GM21717 (cell line): ENCODE measurements at regions not wholly inside any gene's neighbourhood (a gene's known extent, or its start where the extent isn't known, plus 50 kb on each side); places are given as distances from the start of the nearest gene placed in this dataset.

ENCODE experiments used
- ATAC-seq: cut with Tn5 transposase; IDR thresholded peaks from one replicate; pipeline ENCODE4 v1.9.1; 2021; ENCODE audit warnings: mild to moderate bottlenecking, moderate library complexity; ENCODE audit not compliant: unreplicated experiment

DNA sequence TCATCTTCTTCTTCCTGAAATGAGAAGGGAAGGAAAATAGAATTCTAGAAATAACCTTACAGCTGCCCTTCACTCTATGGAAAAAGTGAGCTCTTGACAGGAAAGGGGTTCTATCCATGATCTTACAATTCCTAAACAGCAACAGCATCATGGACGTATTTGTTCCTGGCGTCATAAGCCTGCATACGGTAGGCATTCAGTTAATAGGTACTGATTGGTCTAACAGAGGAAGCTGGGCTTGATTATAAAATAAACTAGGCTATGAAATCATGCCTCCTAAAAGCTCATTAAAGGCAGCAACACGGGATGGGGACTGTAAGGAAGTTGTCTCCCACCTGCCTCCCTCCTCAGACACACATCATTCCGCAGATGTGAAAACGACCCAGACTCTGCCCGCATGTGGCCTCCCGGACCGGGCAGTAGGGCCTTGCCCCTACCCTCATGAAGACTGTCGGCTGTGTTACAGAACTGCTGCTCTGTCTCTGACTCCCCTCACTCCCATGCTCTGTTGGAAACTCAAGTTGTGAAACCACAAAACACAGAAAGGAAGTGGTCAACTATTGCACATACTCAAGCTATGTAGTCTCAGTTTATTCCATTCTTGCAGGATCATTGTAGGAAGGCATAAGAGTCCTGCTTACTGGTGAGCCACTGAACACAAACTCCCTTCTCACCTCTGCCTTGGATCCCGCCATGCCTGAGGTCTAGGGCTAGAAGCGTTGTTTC, 129.8 kb downstream of the DLEU7 start:
- ATAC-seq: peak; percentile 61

DNA sequence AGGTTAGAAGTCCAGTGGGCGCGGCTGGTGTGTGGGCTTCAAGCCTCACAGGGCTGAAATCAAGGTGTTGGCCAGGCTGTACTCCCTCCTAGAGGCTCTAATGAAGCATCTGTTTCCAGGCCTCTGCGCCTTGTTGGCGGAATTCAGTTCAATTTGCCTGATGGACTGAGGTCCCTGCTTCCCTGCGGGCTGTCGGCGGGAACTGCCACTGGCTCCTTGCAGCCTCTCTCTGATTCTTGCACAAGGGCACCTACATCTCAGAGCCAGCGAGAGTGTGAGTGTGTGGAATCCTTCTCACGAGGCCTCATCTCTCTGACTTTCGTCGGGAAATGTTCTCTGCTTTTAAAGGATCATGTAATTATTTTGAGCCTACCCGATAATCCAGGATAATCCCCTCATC, 128.6 kb downstream of the DLEU7 start:
- no peak for ATAC-seq

DNA sequence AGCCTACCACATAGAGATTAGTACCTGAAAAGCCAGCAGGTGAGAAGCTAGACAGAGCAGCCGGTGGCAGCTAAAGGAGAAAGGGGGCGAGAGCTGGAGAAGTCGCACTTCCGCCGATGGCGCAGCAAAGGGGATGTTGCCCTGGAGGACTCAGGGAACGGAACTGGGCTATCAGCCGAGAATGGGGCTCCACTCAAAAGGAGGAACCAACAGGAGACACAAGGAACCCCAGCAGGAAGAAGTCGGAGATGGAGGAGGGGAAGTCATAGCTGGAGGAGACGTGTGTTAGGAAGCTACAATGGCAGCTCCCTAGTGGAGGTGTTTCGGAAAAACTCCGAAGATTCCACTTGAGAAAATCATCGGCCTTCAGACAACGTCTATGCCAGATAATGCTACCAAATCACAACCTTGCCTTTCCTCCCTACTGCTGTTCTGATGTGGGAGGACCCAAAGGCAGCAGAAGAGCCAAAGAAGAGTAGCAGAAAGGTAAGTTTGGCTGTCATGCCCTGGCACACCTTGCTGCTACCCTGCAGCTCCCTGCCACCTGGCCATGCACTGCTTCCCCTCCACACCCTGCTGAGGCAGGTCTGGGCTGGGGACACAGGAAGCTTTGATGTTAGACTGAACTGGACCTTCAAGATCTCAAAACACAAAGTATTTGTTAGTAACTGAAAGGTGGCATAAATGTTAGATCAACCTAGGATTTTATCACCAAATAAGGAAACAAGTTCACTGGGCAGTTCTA, 127.9 kb downstream of the DLEU7 start:
- ATAC-seq: no peak

DNA sequence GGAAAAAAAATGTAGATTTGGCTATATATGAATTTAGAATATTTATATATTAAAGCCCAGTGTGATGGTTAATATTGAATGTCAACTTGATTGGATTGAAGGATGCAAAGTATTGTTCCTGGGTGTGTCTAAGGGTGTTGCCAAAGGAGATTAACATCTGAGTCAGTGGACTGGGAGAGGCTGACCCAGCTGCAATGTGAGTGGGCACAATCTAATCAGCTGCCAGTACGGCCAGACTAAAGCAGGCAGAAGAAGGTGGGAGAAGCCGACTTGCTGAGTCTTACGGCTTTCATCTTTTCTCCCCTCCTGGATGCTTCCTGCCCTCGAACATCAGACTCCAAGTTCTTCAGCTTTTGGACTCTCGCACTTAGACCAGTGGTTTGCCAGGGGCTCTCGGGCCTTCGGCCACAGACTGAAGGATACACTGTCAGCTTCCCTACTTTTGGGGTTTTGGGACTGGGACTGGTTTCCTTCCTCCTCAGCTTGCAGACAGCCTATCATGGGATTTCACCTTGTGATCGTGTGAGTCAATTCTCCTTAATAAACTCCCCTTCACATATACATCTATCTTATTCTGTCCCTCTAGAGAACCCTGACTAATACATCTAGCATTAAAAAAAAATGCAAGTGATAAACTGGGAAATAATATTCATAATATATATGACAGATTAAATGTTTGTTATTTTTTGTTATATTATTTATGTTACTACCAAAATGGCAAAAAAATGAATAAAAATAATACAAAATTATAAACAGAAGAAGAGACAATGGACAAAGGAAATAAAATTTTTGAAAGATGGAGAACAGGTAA, 122.4 kb downstream of the DLEU7 start:
- ATAC-seq: no peak

DNA sequence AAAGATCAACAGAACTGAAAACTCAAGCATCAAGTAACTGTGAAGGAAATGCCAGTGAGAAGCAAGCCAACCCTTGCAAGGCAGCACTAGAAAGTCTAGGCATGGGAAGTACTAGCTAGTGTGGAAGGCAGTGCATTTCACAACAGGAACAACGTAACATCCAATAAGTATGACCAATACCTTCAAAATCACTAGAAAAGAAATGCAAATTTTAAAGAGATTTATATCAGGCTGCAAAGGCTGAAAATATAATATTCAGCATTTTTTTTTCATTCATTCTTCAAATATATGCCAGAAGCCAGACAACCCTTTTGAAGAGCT, 121.9 kb downstream of the DLEU7 start:
- ATAC-seq: no peak

DNA sequence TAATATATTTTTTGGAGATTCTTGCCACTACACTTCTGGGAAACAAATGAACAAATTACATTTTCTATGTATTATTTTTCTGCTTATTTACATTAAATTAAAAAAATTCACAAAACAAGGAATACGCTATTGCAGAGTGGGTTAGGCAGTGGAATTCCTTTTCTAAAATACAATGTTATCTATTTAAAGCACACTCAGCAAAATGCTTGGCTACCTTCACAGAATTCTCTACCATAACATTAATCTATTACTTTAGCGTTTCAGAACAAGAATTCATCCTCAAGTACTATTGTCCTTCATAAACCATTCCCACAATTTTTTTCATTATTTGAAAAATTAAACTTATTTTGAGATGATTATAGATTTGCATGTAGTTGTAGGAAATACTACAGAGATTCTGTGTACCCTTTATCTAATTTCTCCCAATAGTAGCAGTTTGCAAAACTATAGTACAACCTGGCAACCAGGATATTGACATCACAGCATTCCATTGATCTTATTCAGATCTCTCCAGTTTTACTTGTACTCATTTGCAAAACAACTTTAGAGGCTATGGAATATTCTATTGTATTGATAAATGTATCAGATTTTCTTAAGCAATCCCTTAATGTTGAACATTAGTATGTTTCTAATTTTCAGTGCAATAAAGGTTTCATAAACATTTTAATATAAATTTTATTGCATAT, 120.9 kb downstream of the DLEU7 start:
- ATAC-seq: no peak

DNA sequence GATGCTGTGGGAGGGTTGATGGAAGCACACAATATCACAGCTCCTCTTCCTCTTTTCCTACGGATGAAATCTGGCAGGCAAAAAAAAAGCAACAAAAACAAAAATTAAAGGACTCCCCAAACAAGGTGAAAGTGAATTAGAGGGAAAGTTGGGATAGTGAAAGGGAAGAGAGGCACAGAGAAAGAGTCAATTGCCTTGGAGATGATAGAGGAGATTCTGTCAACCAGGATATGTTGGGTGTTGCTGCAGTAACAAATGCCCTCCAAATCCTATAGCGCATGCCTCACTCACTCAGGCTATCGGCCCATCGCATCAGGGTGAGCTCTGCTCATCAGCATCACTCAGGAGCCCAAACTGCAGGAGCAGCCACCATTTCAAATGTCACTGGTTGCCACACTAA, 119.1 kb downstream of the DLEU7 start:
- no peak for ATAC-seq

DNA sequence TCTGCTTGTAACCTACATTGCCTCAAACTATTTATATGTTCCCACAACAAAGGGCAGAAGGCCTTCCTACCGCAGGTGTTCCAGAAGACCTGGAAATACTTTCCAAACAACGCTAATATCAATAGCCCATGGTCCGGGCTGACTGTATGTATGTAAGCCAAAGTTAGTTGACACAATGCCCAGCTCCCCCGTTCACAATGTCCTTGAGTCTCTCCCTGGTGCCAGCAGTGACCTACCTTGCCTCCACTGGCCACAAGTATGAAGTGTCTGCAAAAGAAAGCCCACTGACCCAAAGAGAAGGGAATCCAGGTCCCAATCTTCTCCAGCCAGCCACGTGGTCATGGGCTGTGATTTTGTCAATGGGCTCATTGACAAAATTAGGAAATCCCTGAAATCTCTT, 118.6 kb downstream of the DLEU7 start:
- ATAC-seq: no peak

DNA sequence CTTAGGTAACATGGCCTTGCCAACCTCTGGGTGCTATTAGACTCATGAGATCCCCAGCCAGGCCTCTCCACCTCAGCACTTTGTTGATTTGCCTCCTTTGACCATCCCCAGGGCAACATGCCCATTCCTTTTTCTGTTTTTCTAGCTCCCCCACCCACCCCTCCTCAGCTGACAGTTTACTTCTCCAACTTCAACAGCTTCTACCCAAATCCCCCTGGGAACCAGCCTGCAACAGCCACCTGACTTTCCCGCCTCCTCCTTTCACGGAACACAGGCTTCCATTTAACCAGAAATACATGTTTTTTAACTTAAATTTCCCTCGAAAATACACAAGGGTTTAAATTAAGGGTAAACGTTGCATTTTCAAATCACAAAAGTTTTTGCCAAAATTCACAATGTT, 117.3 kb downstream of the DLEU7 start:
- no peak for ATAC-seq

DNA sequence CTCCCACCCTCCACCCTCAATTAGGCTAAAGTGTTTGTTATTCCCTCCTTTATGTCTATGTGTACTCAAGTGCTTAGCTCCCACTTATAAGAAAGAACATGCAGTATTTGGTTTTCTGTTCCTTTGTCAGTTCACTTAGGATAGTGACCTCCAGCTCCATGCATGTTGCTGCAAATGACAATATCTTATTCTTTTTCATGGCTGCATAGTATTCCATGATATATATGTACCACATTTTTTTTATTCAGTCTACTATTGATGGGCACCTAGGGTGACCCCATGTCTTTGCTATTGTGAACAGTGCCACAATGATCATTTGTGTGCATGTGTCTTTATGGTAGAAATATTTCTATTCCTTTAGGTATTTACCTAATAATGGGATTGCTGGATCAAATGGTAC, 114.3 kb downstream of the DLEU7 start:
- no peak for ATAC-seq

DNA sequence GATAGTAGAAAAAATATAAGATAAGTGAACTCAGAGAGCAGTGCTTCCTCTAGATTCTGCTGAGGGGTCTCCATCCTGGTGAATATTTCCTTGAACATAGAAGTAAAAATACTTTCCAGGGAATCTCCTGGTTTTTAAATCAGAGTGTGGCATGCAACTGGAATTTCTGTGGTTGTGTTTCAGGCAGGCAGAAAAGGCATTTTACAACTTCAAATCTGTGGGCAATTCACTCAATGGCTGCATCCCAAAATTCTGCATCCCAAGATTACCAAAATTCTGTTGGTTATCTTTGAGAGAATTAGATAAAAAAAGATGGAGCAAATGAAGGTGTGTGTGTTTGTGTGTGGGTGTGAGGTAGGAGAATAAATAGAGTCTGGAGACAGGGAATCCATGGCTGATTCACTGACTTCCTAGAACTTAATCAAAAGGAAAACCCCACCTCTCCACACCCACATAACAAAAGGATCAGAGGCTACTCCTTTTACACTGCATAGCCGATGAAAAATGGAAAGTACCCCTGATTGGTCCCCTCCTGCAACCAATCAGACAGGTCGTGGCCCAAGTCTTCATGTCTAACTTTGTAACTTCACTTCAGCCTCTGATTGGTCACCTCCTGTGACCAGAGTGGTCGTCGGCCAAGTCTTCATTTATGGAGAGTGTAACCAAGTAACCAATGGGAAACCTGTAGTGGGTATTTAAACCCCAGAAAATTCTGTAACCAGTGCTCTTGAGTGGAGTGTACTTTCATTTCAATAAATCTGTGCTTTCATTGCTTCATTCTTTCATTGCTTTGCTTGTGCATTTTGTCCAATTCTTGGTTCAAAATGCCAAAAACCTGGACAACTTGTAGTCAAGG, 112.8 kb downstream of the DLEU7 start:
- ATAC-seq: no peak

DNA sequence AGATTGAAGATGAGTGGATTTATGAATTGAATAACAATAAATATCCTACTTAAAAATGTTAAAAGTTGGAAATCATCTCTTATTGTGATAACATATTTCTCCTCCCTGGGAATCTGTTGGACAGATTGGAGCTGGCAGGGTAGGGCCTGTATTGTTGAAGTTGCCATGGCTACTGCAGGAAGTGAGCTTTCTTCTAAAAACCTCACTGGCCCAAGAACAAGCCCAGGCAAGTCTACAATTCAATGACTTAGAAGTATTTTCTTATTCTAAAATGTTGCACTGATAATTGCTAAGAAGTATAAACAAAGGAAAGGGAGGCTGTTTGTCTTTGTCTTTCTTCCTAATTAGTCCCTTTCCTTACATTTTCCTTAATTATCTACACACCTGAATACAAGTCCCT, 112.1 kb downstream of the DLEU7 start:
- ATAC-seq: no peak

DNA sequence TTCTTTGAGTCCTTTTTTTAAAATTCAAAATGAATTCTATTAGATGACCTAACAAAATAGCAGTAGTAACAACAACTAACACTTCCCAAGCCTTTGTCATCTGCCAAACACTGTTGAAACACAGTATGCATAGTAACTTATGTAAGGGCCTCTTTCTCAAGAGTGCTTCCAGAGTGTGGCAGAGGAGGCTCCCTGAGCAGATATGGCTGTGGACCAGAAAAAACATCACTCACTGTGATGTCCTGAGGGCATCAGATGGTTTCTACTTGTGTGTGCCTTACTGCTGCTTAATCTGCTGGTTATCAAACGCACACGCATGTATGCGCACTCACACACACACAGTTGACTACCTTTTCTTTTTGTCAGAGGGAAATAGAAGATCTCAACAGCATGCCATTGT, 110.8 kb downstream of the DLEU7 start:
- no peak for ATAC-seq

DNA sequence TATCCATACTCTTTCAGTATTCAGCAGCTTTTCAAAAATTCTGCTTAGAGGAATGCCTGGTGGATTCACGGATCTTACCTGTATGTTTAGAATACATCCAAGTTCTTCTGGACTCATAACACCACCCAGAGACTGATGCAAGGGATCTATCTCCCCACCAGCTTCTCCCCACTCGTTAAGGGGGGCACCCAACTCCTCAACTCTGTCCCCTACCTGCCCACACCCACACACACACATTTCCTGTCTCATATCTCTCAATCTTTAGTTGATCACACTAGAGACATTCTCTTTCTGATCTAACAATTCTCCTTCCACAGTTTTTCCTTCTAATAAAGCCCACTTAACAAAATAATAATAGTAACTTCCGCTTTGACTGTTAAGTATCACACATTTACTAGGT, 110.1 kb downstream of the DLEU7 start:
- ATAC-seq: no peak

DNA sequence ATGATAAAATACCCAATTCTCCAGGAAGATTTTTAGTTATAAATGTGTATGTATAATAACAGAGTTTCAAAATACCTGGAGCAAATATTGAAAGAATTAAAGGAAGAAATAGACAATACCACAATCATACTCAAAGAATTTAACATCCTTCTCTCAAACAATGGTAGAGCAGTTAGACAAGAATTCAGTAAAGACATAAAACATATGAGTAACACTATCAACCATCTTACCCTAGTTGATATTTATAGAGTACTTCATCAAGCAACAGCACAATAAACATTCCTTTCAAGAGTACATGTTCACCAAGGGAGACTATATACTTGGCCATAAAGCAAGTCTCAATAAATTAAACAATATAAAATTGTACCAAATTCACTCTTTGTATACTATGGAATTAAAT, 108.4 kb downstream of the DLEU7 start:
- ATAC-seq: no peak

DNA sequence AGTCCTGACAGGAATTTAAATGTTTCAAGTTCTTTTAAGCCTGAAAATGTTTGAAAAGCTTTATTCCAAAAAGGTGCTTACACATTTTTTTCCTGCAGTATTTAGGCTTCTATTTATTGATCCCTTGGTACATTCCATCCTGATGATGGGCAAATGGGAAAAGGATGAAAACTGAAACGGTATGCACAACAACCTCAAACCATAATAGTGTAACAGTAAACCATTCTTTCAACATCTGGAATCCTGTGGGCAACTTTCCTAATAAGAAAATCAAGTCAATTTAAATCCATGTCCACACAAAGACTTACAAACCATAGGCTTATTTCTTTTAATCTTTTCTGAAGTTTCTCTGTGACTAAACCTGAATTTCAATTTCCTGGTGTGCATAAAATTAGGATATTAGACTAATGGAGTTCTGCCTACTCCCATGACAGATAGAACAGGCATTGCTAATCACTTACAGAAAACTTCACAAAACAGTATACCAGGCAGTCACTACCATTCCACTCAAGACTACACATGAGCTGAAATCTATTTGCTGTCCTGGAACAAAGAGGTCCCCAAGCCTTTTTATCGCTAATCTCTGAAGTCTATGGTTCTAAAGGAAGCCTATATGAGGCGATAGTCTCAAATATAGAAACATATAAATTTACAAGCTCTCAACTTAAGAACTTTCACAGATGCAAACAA, 103.3 kb downstream of the DLEU7 start:
- no peak for ATAC-seq

DNA sequence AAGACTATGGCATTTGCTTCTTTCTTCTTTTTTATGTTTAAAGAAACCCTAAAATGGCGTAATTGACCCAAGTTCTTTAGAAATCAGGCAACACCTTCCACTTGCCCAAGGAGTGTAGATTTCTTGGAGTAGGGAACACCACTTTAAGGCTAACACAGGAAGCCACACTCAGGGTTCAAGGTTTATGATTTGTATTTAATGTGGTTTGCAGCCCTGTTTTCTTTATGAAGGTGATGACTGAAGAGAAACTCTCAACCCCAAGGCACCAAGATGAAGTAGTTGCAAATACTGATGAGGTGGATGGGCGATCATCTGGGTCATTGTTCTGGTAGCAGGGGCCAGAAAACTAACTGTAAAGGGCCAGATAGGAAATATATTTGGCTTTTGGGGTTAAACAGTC, 101.1 kb downstream of the DLEU7 start:
- ATAC-seq: no peak

DNA sequence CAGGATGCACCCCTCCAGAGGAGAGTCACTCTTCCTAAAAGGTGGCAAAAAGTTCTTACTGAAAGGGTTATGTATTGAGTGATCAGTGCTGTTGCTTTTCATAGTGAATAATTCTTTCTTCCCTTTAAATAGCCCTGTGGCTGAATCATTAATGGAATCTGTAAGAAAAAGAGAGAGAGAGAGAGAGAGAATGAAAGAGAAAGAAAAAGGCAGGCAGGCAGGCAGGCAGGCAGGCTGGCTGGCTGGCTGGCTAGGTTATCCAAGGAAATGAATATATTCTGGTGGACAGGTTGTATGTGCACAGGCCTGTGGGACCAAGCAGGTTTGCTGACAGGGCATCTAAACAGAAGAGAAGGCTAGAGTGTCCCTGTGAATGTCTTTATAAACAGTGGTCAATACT, 100.5 kb downstream of the DLEU7 start:
- ATAC-seq: no peak

DNA sequence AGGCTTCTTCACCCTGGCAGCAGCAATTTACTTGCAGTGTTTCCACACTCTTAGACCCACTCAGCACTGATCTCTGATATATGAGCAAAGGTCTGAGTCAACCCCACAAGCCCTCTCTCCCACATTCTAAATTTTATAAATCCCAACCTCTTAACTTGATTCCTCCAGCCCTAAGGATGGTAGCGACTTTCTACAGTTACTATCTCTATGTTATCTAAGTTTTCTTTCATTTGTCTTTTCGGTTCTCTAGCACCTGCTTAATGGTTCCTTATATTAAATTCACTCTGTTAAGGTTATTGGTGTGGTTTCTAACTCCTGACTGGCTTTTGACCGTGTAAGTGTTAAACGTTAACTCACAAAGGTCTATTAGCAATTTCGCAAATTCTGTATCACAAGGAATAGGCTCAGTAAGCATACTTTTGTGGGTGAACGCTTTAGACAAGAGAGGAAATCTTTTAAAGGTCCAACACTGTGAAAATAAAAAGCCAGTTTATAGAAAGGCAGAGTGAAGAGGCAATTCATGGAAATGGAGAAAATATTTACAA, 99.3 kb downstream of the DLEU7 start:
- no peak for ATAC-seq
